ENCODE measurements at regions not wholly inside any gene's neighbourhood (a gene's known extent, or its start where the extent isn't known, plus 50 kb on each side); places are given as distances from the start of the nearest gene placed in this dataset.

- TF ChIP-seq NR1H2 (CRISPR knock-in tag; IDR thresholded peaks at IDR 0.05; ENCODE audit: borderline replicate concordance, low read depth) (no peak), KDM3A (CRISPR knock-in tag; IDR thresholded peaks at IDR 0.05; ENCODE audit: low read depth) (no peak), CBFB (CRISPR knock-in tag; IDR thresholded peaks at IDR 0.05) (no peak), KMT2B (CRISPR knock-in tag; IDR thresholded peaks at IDR 0.05) (no peak), NCOA1 (CRISPR knock-in tag; IDR thresholded peaks at IDR 0.05) (no peak), ZNF747 (CRISPR knock-in tag; IDR thresholded peaks at IDR 0.05; ENCODE audit: borderline replicate concordance) (no peak), POLR2A (IDR thresholded peaks at IDR 0.05; ENCODE audit: insufficient read depth in 1 of 2, low read depth in 2 of 2, low read length in 2 of 2) (no peak)
- TF ChIP-seq, protein P1, sequence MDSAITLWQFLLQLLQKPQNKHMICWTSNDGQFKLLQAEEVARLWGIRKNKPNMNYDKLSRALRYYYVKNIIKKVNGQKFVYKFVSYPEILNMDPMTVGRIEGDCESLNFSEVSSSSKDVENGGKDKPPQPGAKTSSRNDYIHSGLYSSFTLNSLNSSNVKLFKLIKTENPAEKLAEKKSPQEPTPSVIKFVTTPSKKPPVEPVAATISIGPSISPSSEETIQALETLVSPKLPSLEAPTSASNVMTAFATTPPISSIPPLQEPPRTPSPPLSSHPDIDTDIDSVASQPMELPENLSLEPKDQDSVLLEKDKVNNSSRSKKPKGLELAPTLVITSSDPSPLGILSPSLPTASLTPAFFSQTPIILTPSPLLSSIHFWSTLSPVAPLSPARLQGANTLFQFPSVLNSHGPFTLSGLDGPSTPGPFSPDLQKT (CRISPR knock-in tag; IDR thresholded peaks at IDR 0.05; ENCODE audit: borderline replicate concordance): no peak
Observed at GRCh38 chr4:187294861-187295260, 571.2 kb upstream of the FAT1 start.
